ENCODE measurements at regions not wholly inside any gene's neighbourhood (a gene's known extent, or its start where the extent isn't known, plus 50 kb on each side); places are given as distances from the start of the nearest gene placed in this dataset.

DNA sequence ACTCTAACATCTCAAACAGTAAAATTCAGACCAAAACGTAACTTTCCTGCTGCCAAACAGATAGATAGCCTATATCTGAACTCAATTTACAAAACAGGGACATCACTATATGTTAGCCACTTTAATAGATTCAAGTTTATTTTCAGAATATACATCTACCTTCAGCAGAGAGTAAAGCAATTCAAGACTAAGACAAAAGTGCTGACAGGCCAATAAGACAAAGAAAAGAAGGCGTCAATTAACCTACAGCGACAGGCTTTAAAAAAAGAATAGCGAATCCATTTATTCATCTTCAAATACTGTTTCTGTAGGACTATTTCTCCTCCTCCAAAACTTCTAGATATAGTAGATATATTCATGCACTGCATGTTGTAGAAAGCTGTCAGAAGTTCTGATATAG is 333.0 kb downstream of the GRB14 start:
- DNase-seq = no peak

DNA sequence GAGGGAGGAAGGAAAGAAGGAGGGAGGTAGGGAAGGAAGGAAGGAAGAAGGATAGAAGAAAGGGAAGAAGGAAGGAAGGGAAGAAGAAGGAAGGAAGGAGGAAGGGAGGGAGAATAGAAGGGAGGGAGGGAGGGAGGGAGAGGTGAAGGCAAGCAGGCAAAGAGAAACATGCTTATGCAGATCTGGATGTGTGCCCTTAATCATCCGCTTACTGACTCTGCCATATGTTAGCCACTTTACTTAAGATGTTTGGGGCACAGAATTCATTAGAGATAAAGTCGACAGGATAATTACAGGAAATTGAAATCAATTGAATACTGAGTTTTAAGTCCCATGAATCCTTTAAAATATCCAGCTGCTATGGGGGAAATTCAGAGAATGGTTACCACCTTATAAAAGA is 334.2 kb downstream of the GRB14 start:
- no peak for DNase-seq

- DNase-seq = no peak
Measured at GRCh38 chr2:164285576-164285975, 335.7 kb downstream of the GRB14 start.

GRCh38 chr2:164281896-164282295 is 339.4 kb downstream of the GRB14 start:
- no peak for DNase-seq

DNA sequence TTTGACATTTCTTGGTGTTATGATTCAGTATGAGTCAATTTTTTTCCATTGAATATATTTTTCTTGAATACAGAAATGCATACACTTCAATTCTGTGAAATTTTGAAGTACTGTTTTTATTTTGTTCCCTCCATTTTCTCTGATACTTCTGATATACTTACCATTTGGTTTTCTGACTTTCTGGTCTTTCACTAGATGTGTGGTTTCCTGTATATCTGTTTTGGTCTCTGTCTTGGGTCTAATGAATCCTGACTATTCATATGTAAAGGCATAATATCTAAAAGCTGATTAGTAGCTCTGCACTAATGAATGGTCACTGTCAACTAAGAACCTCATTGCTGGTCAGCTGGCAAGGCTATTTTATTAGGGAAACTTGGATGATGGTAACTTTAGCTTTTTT is 345.6 kb downstream of the GRB14 start:
- no peak for DNase-seq

DNA sequence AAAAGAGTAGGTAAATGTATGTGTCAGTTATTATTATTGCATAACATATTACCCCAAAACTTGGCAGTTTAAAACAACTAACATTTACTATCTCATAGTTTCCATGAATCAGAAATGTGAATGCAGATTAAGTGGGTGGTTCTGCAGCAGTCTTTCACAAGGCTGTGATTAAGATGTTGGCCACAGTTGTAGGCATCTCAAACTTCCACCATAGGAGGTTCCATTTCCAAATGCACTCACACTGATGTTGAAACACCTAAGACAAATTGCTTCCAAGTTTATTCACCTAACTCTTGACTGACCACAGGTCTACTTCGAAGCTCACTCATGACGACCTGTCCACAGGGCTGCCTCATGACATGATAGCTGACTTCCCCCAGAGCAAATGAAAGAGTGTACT is 360.8 kb downstream of the GRB14 start:
- no peak for DNase-seq

DNA sequence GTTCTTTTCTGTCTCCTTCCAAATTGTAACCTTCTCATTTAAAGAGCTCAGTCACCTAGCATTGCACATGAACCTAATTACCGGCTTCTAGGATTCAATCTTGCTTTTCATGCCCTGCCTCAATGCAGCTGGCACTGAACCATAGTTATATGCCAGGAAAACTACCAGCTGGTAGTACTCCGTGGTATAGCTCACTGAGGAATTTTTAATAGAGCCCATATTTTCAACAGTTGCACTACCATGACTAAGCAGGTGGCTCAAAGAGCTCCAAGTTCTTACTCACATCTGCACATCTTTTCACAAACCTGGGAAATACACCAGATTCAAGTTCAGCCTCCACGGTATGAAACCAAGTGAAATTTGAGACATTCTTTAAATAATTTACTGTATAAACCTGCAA is 363.5 kb downstream of the GRB14 start:
- no peak for DNase-seq

DNA sequence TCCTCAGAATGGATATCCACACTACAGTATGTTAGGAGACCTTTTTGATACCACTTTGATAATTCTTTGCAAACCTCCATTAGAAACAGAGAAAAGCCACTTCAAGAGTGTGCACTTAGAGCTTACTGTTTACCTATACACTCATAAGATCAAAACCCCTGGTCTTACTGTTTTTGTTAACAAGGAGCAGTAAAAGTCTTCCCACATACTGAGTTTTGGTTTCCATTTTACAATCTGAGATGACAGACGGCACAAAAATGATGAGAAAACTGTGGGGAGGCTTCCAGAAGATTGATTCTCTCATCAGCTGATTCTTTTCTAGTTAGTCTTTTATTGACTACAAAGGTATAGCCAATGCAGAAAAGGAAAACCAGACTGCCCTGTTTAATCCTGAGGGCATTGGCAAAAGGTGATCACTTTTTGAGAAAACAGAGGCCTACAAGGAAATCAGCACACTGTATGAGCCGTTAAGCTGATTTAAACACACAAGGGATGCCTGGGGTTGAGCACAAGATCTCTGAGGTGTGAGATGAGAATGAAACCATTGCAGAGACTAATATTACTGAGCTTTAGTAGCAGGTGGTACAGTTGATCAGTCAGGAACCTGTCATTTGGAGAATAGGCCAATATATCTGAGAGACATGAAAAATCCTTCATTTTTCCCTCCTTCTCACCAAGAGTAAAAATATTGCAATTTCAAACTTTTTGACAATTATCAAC is 368.6 kb downstream of the GRB14 start:
- DNase-seq = no peak

DNA sequence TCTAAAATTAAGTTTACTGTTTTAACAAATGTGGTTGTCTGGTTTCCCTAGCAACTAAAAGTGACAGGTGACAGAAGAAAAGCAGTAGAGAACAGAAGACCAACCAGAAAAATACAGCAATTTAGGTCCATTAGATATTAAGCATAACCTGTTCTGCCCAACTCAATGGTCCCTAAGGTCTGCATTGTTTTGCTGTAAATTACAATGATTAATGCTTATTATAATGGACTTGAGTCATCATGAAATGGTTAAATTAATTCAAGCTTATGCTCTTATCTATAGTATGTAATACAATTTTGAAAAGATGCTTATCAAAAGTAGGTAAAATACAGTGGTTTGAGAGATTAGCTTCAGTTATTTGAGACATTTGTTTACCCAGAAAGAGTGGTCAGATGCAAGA is 378.0 kb downstream of the GRB14 start:
- no peak for DNase-seq

DNA sequence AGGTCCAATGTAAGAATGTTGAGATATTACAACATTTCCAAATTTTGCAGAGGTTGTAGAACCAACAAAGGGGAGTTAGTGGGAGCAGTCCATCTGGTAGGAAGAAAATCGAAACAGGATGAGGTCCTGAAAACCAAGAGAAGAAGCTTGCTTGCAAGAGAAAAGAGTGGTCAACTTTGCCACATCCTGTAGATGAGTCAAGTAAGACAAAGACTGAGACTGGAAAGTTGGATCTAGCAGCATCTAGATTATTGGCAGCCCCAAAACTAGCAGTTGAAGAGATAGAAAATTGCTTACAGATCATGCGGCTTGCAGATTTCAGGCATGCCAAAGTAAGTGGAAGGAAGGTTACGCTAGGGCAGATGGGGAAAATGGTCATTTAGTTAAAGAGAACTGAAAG is 378.9 kb downstream of the GRB14 start:
- no peak for DNase-seq

DNA sequence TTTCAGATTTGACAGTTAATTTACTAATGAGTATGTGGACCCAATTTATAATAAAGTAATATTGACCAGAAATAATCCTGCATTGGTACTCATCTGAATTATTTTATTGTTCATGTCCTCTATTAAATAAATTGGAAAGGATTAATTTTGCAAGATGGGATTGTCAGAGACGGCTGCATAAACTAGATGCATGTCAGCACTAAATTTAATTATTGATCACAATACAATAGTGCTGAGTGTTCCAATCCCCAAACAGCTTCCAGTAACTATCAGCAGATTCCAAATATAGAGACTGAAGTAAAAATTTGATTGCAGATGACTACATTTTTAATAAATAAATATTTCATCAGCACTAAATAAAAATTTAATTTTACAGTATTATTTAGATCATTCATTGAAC is 387.2 kb downstream of the GRB14 start:
- DNase-seq = no peak

- no peak for DNase-seq
Measured at GRCh38 chr2:164224007-164224406, 397.3 kb downstream of the GRB14 start.

GRCh38 chr2:164221473-164221872 is 399.8 kb downstream of the GRB14 start:
- no peak for DNase-seq

DNA sequence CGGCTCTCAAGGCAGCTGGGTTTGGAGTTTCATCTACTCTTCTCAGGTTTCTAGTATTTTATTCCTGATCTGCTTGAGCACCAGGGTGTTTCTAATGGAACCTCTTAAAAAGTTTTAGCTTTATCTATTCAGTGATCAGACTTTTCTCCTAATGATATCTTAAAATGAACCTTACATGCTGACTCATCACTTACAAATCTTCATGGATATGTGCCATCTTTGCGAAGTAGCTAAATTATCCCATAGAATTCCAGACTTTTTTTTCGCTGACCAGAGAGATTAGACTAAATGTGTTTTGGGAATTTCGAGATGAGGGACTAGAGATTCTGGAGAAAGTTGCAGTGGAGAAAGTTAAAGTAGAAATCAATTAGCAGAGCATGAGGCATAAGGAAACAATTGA is 401.0 kb downstream of the GRB14 start:
- no peak for DNase-seq

DNA sequence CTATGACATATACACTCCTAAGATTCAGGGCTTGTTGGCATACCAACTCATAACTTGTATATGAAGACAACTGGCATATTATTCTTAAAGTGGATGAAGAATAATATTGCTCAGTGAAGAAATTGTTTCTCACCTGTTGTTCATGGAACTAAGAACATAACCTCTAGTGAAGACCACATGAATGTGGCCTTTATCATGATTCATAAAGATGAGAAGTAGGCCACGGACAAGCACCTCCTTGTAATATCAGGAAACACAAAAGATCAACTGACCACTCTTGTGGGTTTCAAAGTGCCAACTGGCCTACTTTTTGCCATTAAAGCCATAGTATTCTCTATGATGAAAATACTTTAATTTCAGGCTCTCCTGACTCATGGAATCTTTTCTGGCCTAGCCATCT is 407.4 kb downstream of the GRB14 start:
- no peak for DNase-seq

- no peak for DNase-seq
Measured at GRCh38 chr2:164205347-164205746, 415.9 kb downstream of the GRB14 start.

GRCh38 chr2:164203131-164203530 is 418.2 kb downstream of the GRB14 start:
- DNase-seq = no peak

GRCh38 chr2:164198256-164198655 is 423.0 kb downstream of the GRB14 start:
- DNase-seq = no peak

- no peak for DNase-seq
Measured at GRCh38 chr2:164190700-164191099, 430.6 kb downstream of the GRB14 start.

- DNase-seq = no peak
Measured at GRCh38 chr2:164189851-164190250, 431.4 kb downstream of the GRB14 start.

DNA sequence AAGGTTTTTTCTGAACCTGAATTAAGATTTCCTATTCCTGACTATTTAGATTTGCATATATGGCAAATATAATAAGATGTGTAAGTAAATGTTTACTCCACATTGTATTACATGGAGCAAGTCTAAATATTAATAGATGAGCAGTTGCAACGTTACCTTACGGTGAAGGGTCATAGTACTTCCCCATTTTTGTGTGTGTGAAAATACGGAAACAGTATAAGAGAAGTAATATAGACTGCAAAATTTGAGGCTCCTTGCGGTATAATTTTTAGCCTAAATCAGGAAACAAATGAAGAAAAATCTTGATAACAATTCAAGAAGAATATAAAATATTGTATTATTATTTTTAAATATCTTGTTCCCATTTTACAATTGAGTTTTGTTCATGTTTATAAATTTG is 434.2 kb downstream of the GRB14 start:
- DNase-seq = peak; percentile 7

GRCh38 chr2:164186591-164186990 is 434.7 kb downstream of the GRB14 start:
- no peak for DNase-seq

GRCh38 chr2:164182116-164182627 is 439.1 kb downstream of the GRB14 start:
- DNase-seq = no peak

DNA sequence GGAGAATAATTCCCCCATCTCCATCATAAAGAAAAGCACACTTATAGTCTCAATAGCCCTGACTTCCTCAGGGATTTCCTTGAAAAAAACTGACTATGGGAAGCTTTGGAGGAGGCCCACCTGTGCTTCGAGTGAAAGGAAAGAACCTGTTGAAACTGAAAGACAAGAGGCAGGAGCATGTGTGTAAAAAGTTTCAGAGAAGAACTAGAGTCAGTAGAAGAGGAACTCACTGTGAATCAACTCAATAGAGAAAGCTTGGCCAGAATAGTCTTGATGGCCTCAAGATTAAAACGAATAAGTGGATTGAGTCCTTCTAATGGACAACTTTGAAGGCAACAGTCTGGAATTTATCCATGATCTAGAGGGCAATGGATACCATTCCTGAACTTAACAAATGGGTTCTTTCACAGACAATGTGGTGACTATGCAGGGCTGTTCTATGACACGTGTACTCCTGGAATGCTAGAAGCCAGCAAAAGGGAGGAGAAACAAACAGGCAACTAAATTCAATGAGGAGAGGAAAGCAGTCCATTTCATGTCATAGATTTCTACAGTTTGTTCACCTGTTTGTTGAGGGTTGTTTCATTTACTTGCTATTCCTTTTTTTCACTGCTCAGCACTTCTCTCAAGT is 442.3 kb downstream of the GRB14 start:
- no peak for DNase-seq

GRCh38 chr2:164164602-164165001 is 428.8 kb upstream of the FIGN start:
- DNase-seq = no peak
